OCI-LY1 (cell line): ENCODE measurements at regions not wholly inside any gene's neighbourhood (a gene's known extent, or its start where the extent isn't known, plus 50 kb on each side); places are given as distances from the start of the nearest gene placed in this dataset.

Source experiments
- H2AFZ ChIP-seq: fragments of 200-600 bp; sonication (generic), shearing (Covaris generic); 2 replicates; pipeline ENCODE4 v1.6.0; 2014; ENCODE audit warnings: antibody characterized with exemption, mild to moderate bottlenecking, low read length
- H3F3A ChIP-seq: fragments of 200-600 bp; sonication (generic), shearing (Covaris generic); 2 replicates; pipeline ENCODE4 v1.6.0; 2014; ENCODE audit warnings: mild to moderate bottlenecking, antibody characterized with exemption, low read length, moderate library complexity; ENCODE audit not compliant: insufficient read depth
- H3K27ac ChIP-seq: fragments of 200-600 bp; sonication (generic); 2 replicates; pipeline ENCODE4 v1.5.1; 2014; ENCODE audit warnings: low read length, mixed run types, mild to moderate bottlenecking, low read depth; ENCODE audit not compliant: poor library complexity, severe bottlenecking
- H3K27me3 ChIP-seq: fragments of 200-600 bp; sonication (generic); 2 replicates; pipeline ENCODE4 v1.6.0; 2014; ENCODE audit warnings: antibody characterized with exemption, mild to moderate bottlenecking, low read length, moderate library complexity; ENCODE audit not compliant: insufficient read depth
- H3K36me3 ChIP-seq: fragments of 200-600 bp; sonication (generic); 2 replicates; pipeline ENCODE4 v1.6.1; 2014; ENCODE audit warnings: mild to moderate bottlenecking, antibody characterized with exemption, low read length, moderate library complexity, mixed read lengths; ENCODE audit not compliant: insufficient read depth
- H3K4me1 ChIP-seq: fragments of 200-600 bp; sonication (generic); 2 replicates; pipeline ENCODE4 v1.5.1; 2014; ENCODE audit warnings: mild to moderate bottlenecking, low read length, moderate library complexity; ENCODE audit not compliant: insufficient read depth, severe bottlenecking
- H3K4me2 ChIP-seq: fragments of 200-600 bp; sonication (generic), shearing (Covaris generic); 2 replicates; pipeline ENCODE4 v1.6.1; 2014; ENCODE audit warnings: low read length
- H3K4me3 ChIP-seq: fragments of 200-600 bp; sonication (generic); 2 replicates; pipeline ENCODE4 v1.5.1; 2014; ENCODE audit warnings: low read length, low read depth, mild to moderate bottlenecking, mixed read lengths; ENCODE audit not compliant: poor library complexity, severe bottlenecking
- H3K79me2 ChIP-seq: fragments of 200-600 bp; shearing (Covaris generic); 2 replicates; pipeline ENCODE4 v1.6.1; 2016; ENCODE audit warnings: mixed run types, low read length, mixed read lengths; ENCODE audit not compliant: insufficient read depth
- H3K9ac ChIP-seq: fragments of 200-600 bp; sonication (generic), shearing (Covaris generic); 2 replicates; pipeline ENCODE4 v1.6.1; 2014; ENCODE audit warnings: mild to moderate bottlenecking, low read length, mixed read lengths
- H3K9me2 ChIP-seq: fragments of 200-600 bp; sonication (generic), shearing (Covaris generic); 2 replicates; pipeline ENCODE4 v1.6.1; 2014; ENCODE audit warnings: low read depth, mild to moderate bottlenecking, low read length, mixed read lengths
- H3K9me3 ChIP-seq: fragments of 200-600 bp; shearing (Covaris generic); 2 replicates; pipeline ENCODE4 v1.6.1; 2014; ENCODE audit warnings: low read length, mixed read lengths
- H4K20me1 ChIP-seq: fragments of 200-600 bp; sonication (generic), shearing (Covaris generic); 2 replicates; pipeline ENCODE4 v1.6.0; 2016; ENCODE audit warnings: mild to moderate bottlenecking, low read length; ENCODE audit not compliant: insufficient read depth
- CTCF ChIP-seq: fragments of 200-600 bp; sonication (generic), shearing (Covaris generic); IDR thresholded peaks from 2 replicates; pipeline ENCODE4 v1.5.1; 2017; ENCODE audit warnings: mild to moderate bottlenecking, antibody characterized with exemption, low read length, moderate library complexity, mixed read lengths
- EZH2 ChIP-seq: fragments of 200-600 bp; sonication (generic), shearing (Covaris generic); IDR thresholded peaks from 2 replicates; pipeline ENCODE4 v1.8.0; 2017; ENCODE audit warnings: borderline replicate concordance, mixed run types, mild to moderate bottlenecking, antibody characterized with exemption, low read length, moderate library complexity, mixed read lengths

DNA sequence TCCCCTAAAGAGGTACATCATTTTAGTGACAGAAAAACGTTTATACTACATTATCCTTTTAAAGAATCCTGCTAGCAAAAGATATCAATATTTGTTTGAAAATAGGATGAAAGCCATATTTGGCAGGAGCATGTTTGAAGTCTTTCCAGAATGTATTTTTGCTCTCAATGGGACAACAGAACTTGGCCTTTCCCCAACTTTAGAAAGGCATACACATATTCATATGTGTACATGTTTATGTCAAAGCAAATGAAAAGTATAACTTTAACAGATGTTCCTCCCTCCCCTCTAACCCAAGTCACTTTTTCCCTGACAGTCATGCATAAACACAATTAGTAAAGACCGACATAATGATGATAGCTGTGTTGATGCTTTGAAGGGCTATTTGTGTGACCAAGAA, 427.8 kb upstream of the CDH6 start:
- no peak overlapping the region for H3K4me2 ChIP-seq
- TF ChIP-seq CTCF (no peak), EZH2 (no peak)

DNA sequence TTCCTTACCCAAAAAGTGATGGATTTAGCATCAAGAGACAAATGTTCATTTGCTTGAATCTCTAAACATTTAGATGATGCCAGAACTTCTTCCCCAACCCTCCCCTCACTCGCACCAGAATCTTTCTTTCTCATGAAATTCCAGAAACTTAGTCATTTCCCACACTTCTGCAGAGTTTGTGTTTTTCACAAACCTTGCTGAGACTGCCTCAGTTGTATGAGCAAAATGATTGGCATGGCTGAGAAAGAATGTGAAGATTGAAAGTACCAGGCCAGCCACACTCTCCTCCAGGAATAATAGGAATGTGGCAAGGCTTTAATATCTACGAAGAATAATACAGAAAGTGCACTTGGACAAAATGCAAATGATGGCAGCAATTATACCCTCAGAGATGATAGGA, 428.3 kb upstream of the CDH6 start:
- Histone ChIP-seq H3K27me3 (no peaks in the 10 kb centered on the region), H3K4me1 (no peaks in the 10 kb centered on the region), H3K36me3 (no peaks in the 10 kb centered on the region), H3K9ac (no peak overlapping the region), H3K9me3 (no peaks in the 10 kb centered on the region), H3F3A (no peaks in the 10 kb centered on the region), H2AFZ (no peak overlapping the region), H4K20me1 (no peaks in the 10 kb centered on the region), H3K27ac (no peak overlapping the region), H3K79me2 (no peaks in the 10 kb centered on the region), H3K4me3 (no peak overlapping the region), H3K4me2 (no peak overlapping the region), H3K9me2 (no peaks in the 10 kb centered on the region)
- no peak for TF ChIP-seq CTCF
- TF ChIP-seq EZH2, result no peak

More for the DNA sequence above, 427.8 kb upstream of the CDH6 start:
- no peak overlapping the region for H3K9ac ChIP-seq
- no peaks in the 10 kb centered on the region for H3K9me3 ChIP-seq
- H3K79me2 ChIP-seq, result no peaks in the 10 kb centered on the region
- no peak overlapping the region for H3K4me3 ChIP-seq
- H3F3A ChIP-seq, result no peaks in the 10 kb centered on the region
- H3K27me3 ChIP-seq, result no peaks in the 10 kb centered on the region
- H3K9me2 ChIP-seq, result no peaks in the 10 kb centered on the region
- no peaks in the 10 kb centered on the region for H4K20me1 ChIP-seq
- no peaks in the 10 kb centered on the region for H3K4me1 ChIP-seq
- no peak overlapping the region for H2AFZ ChIP-seq
- H3K27ac ChIP-seq, result no peak overlapping the region
- H3K36me3 ChIP-seq, result no peaks in the 10 kb centered on the region

DNA sequence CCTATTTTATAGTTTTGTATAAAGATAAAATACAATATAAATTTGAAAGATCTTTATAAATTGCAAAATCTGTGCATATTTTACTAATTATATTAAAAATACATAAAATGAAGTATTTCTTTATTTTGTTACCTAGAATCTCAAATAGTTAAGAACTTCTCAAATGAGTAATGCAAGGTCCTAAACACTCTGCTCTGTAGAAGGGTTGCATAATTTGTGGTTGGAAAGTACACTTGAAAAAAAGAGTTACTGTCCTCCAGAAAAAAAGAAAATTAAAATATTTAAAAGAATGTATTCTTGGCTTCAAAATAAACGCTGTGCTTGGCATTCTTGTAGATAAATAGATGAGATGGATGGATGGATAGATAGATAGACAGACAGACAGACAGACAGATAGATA, 428.8 kb upstream of the CDH6 start:
- Histone ChIP-seq H3F3A (no peaks in the 10 kb centered on the region), H3K4me1 (no peaks in the 10 kb centered on the region), H3K27me3 (no peaks in the 10 kb centered on the region), H3K9ac (no peak overlapping the region), H3K9me2 (no peaks in the 10 kb centered on the region), H4K20me1 (no peaks in the 10 kb centered on the region), H3K4me2 (no peak overlapping the region), H3K27ac (no peak overlapping the region), H3K36me3 (no peaks in the 10 kb centered on the region), H3K9me3 (no peaks in the 10 kb centered on the region), H3K4me3 (no peak overlapping the region), H2AFZ (no peak overlapping the region), H3K79me2 (no peaks in the 10 kb centered on the region)
- TF ChIP-seq CTCF (no peak), EZH2 (no peak)
